ENCODE measurements at regions not wholly inside any gene's neighbourhood (a gene's known extent, or its start where the extent isn't known, plus 50 kb on each side); places are given as distances from the start of the nearest gene placed in this dataset.
"Not testable (repeated sequence)": the region's sequence is repeated elsewhere in the genome, so short reads cannot be mapped to it uniquely, and the experiment has no call there.

DNA sequence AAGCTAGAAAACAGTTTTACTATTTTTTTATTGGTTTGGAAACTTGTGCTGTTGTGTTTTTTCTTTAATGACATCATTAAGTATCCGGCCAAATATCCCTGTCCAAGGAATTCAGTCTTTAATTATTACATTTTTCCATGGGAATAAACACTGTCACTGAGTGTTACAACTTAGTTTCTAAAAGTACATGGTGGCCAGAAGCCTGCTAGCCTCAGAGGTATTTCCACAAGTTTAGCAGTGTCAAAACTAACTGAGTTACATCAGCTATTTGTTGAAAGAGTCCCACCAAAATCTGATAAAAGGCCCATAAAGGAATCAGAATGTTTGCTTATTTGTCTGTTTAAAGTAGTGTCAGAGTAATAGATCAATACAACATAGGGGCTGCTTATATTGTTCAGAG, 331.6 kb downstream of the GOLGA6L6 start:
- FAIRE-seq; H3K9ac ChIP-seq (ENCODE audit: low read length in 3 of 3); intact Hi-C loops (cut with DNase I); H3K27me3 ChIP-seq (ENCODE audit: control insufficient read depth, insufficient read depth, low read length); H3K9me3 ChIP-seq (ENCODE audit: control insufficient read depth in 2 of 3, insufficient read depth in 1 of 3, low read length in 3 of 3); DNase-seq; H3K36me3 ChIP-seq (ENCODE audit: control insufficient read depth in 2 of 3, insufficient read depth in 3 of 3, low read length in 3 of 3); H3K27ac ChIP-seq (ENCODE audit: low read depth in 2 of 2, low read length in 2 of 2); H3K4me3 ChIP-seq (ENCODE audit: low read length in 3 of 3); H3K4me1 ChIP-seq (ENCODE audit: control insufficient read depth in 2 of 3, insufficient read depth in 2 of 3, low read depth in 1 of 3, low read length in 3 of 3): not testable (repeated sequence)

DNA sequence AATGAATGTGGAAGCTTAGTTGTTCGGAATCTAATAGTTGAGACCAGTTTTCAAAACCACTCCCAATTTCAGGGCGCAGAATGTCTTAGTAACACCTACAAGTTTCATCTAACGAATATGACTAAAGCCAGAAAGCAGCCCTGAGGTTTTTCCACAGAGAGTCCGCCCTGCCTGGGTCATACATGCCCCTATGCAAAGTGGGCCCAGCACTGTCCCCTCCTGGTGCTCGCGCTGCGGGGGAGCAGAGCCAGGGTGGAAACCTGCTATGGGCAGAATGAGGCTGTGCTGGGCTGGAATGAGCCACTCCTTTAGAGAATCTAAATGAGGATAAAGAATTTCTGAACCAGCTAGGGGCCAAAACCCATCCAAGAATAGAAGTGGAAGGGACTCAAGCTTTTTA, 334.0 kb downstream of the GOLGA6L6 start:
- H3K9me3 ChIP-seq (ENCODE audit: control insufficient read depth in 2 of 3, insufficient read depth in 1 of 3, low read length in 3 of 3); H3K4me3 ChIP-seq (ENCODE audit: low read length in 3 of 3); H3K36me3 ChIP-seq (ENCODE audit: control insufficient read depth in 2 of 3, insufficient read depth in 3 of 3, low read length in 3 of 3); H3K4me1 ChIP-seq (ENCODE audit: control insufficient read depth in 2 of 3, insufficient read depth in 2 of 3, low read depth in 1 of 3, low read length in 3 of 3); H3K27me3 ChIP-seq (ENCODE audit: control insufficient read depth, insufficient read depth, low read length); intact Hi-C loops (cut with DNase I); FAIRE-seq; H3K9ac ChIP-seq (ENCODE audit: low read length in 3 of 3); DNase-seq; H3K27ac ChIP-seq (ENCODE audit: low read depth in 2 of 2, low read length in 2 of 2): not testable (repeated sequence)

DNA sequence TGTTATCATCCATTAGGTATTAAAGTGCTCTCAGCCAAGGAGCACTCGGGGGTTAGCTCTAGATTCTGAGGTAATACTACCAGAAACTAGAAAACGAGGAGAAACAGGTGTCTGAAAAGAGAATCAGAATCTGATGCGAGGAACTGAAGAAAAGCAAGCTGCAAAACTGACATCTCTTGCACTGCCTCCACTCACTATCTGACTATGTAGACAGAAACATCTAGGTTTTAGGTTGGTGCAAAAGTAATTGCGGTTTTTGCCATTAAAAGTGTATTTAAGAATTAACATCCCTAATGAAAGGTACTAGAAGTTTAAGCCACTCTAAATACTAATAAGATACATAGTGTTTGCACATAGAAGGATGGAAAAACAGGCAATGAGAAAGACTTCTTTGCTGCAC, 334.4 kb downstream of the GOLGA6L6 start:
- H3K9me3 ChIP-seq (ENCODE audit: control insufficient read depth in 2 of 3, insufficient read depth in 1 of 3, low read length in 3 of 3) = not testable (repeated sequence)

DNA sequence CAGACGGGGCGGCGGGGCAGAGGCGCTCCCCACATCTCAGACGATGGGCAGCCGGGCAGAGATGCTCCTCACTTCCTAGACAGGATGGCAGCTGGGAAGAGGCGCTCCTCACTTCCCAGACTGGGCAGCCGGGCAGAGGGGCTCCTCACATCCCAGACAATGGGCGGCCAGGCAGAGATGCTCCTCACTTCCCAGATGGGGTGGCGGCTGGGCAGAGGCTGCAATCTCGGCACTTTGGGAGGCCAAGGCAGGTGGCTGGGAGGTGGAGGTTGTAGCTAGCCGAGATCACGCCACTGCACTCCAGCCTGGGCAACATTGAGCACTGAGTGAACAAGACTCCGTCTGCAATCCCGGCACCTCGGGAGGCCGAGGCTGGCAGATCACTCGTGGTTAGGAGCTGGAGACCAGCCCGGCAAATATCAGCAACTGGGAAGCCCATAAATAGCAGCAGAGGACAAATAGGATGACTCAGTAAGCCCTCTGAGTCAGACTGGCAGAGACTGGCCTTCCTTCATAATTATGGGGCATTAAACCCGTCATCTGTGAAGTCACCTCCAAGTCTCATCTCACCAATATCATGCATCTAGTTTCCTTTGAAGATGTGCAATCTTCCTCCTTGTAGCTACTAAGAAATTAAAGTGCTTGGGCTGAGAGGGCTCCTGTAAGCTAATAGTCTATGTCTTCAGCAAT, 337.3 kb downstream of the GOLGA6L6 start:
- FAIRE-seq; intact Hi-C loops (cut with DNase I); H3K36me3 ChIP-seq (ENCODE audit: control insufficient read depth in 2 of 3, insufficient read depth in 3 of 3, low read length in 3 of 3); H3K9ac ChIP-seq (ENCODE audit: low read length in 3 of 3); H3K4me1 ChIP-seq (ENCODE audit: control insufficient read depth in 2 of 3, insufficient read depth in 2 of 3, low read depth in 1 of 3, low read length in 3 of 3); H3K27me3 ChIP-seq (ENCODE audit: control insufficient read depth, insufficient read depth, low read length); H3K4me3 ChIP-seq (ENCODE audit: low read length in 3 of 3); H3K27ac ChIP-seq (ENCODE audit: low read depth in 2 of 2, low read length in 2 of 2); H3K9me3 ChIP-seq (ENCODE audit: control insufficient read depth in 2 of 3, insufficient read depth in 1 of 3, low read length in 3 of 3); DNase-seq: not testable (repeated sequence)

More for the DNA sequence above, 334.4 kb downstream of the GOLGA6L6 start:
- intact Hi-C loops (cut with DNase I); H3K36me3 ChIP-seq (ENCODE audit: control insufficient read depth in 2 of 3, insufficient read depth in 3 of 3, low read length in 3 of 3); FAIRE-seq; H3K4me3 ChIP-seq (ENCODE audit: low read length in 3 of 3); H3K27ac ChIP-seq (ENCODE audit: low read depth in 2 of 2, low read length in 2 of 2); H3K27me3 ChIP-seq (ENCODE audit: control insufficient read depth, insufficient read depth, low read length); H3K9ac ChIP-seq (ENCODE audit: low read length in 3 of 3); DNase-seq; H3K4me1 ChIP-seq (ENCODE audit: control insufficient read depth in 2 of 3, insufficient read depth in 2 of 3, low read depth in 1 of 3, low read length in 3 of 3): not testable (repeated sequence)

DNA sequence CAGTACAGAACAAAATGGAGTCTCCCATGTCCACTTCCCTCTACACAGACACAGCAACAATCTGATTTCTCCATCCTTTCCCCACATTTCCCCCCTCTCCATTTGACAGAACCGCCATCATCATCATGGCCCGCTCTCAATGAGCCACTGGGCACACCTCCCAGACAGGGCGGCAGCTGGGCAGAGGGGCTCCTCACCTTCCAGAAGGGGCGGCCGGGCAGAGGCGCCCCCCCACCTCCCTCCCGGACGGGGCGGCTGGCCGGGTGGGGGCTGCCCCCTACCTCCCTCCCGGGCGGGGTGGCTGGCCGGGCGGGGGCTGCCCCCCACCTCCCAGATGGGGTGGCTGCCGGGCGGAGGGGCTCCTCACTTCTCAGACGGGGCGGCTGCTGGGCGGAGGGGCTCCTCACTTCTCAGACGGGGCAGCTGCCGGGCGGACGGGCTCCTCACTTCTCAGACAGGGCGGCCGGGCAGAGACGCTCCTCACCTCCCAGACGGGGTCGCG, 337.9 kb downstream of the GOLGA6L6 start:
- H3K4me1 ChIP-seq (ENCODE audit: control insufficient read depth in 2 of 3, insufficient read depth in 2 of 3, low read depth in 1 of 3, low read length in 3 of 3); H3K9me3 ChIP-seq (ENCODE audit: control insufficient read depth in 2 of 3, insufficient read depth in 1 of 3, low read length in 3 of 3); H3K36me3 ChIP-seq (ENCODE audit: control insufficient read depth in 2 of 3, insufficient read depth in 3 of 3, low read length in 3 of 3); intact Hi-C loops (cut with DNase I); H3K27me3 ChIP-seq (ENCODE audit: control insufficient read depth, insufficient read depth, low read length); H3K9ac ChIP-seq (ENCODE audit: low read length in 3 of 3); H3K4me3 ChIP-seq (ENCODE audit: low read length in 3 of 3); H3K27ac ChIP-seq (ENCODE audit: low read depth in 2 of 2, low read length in 2 of 2); FAIRE-seq: not testable (repeated sequence)
- peak in 1 of 5 donors; percentile 68 for DNase-seq

DNA sequence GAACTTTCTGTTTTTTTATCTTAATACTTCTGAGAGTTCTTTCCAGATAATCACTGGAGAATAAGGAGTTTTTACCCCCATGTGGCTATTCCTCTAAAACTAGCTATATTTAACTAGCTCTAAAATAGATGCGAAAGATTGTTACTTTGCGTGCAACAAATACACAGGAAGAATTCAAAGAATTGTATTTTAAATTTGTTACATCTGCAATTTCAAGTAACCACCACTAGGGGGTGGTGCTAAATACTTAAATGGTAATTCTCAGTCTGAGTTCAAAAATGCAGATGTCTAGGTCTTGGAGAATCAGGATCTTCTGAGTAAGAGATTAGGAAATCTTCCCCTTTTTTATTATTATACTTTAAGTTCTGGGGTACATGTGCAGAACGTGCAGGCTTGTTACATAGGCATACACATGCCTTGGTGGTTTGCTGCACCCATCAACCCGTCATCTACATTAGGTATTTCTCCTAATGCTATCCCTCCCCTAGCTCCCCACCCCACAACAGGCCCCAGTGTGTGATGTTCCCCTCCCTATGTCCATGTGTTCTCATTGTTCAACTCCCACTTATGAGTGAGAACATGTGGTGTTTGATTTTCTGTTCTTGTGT, 346.9 kb downstream of the GOLGA6L6 start:
- FAIRE-seq; H3K27ac ChIP-seq (ENCODE audit: low read depth in 2 of 2, low read length in 2 of 2); DNase-seq; H3K27me3 ChIP-seq (ENCODE audit: control insufficient read depth, insufficient read depth, low read length); H3K9me3 ChIP-seq (ENCODE audit: control insufficient read depth in 2 of 3, insufficient read depth in 1 of 3, low read length in 3 of 3); H3K4me3 ChIP-seq (ENCODE audit: low read length in 3 of 3); intact Hi-C loops (cut with DNase I); H3K9ac ChIP-seq (ENCODE audit: low read length in 3 of 3); H3K4me1 ChIP-seq (ENCODE audit: control insufficient read depth in 2 of 3, insufficient read depth in 2 of 3, low read depth in 1 of 3, low read length in 3 of 3); H3K36me3 ChIP-seq (ENCODE audit: control insufficient read depth in 2 of 3, insufficient read depth in 3 of 3, low read length in 3 of 3): not testable (repeated sequence)

Measured in kidney (tissue), 10 donors.